Sigmoid colon (tissue), 6 donors: ENCODE measurements at regions not wholly inside any gene's neighbourhood (a gene's known extent, or its start where the extent isn't known, plus 50 kb on each side); places are given as distances from the start of the nearest gene placed in this dataset.

Experiments used
- DNase-seq: peaks from one replicate; pipeline ENCODE4 v3.0.0-alpha.2; 2019
- H3K27ac ChIP-seq, 4 donors: fragments of 200-600 bp; sonication (generic); one replicate each; pipeline ENCODE4 v1.5.1; 2016 to 2019; ENCODE audit warnings: mild to moderate bottlenecking in 1 of 4
- H3K27me3 ChIP-seq, 3 donors: fragments of 200-600 bp; sonication (generic); one replicate each; pipeline ENCODE4 v1.5.1; 2019; ENCODE audit warnings: mild to moderate bottlenecking in 1 of 3
- H3K36me3 ChIP-seq, 4 donors: fragments of 200-600 bp; sonication (generic); one replicate each; pipeline ENCODE4 v1.5.1; 2016 to 2019
- H3K4me1 ChIP-seq, 4 donors: fragments of 200-600 bp; sonication (generic); one replicate each; pipeline ENCODE4 v1.5.1; 2017 to 2019
- H3K4me3 ChIP-seq, 4 donors: fragments of 200-600 bp; sonication (generic); one replicate each; pipeline ENCODE4 v1.5.1; 2017 to 2019; ENCODE audit warnings: mild to moderate bottlenecking in 2 of 4, moderate library complexity in 1 of 4
- H3K9me3 ChIP-seq, 4 donors: fragments of 200-600 bp in 3 of 4; sonication (generic) in 3 of 4; one replicate each; pipeline versions ENCODE4 v1.5.1 to v1.6.1; 2013 to 2019
- EP300 ChIP-seq, 4 donors: sonication (generic); formaldehyde crosslinking; IDR thresholded peaks; one replicate each; pipeline ENCODE4 v1.6.1; 2017; ENCODE audit warnings: antibody characterized with exemption in 4 of 4
- POLR2A ChIP-seq, 2 donors: fragments of 450-650 bp; IDR thresholded peaks; one replicate each; pipeline ENCODE4 v1.6.1; 2016; ENCODE audit warnings: antibody characterized with exemption in 2 of 2, mild to moderate bottlenecking in 2 of 2, moderate library complexity in 2 of 2
- POLR2AphosphoS5 ChIP-seq, 4 donors: sonication (generic); formaldehyde crosslinking; IDR thresholded peaks; one replicate each; pipeline ENCODE4 v1.6.1; 2017; ENCODE audit warnings: antibody characterized with exemption in 4 of 4
- WGBS, 2 donors: extraction: QIAGEN DNeasy Blood & Tissue Kit; methylation state at CpG; one replicate each; pipeline ENCODE4 v1.1.7; 2013; 5-methylcytosine and 5-hydroxymethylcytosine counted together
- intact Hi-C: fragments of 100-400 bp; cut with DNase I; formaldehyde crosslinking; loops from one replicate; pipeline ENCODE4 v1.15.1; 2023
- TF ChIP-seq, protein P1 (sequence below), 4 experiments: fragments of 450-650 bp in 3 of 4; fragments of 200-600 bp in 1 of 4; IDR thresholded peaks; one replicate each; pipeline ENCODE4 v1.5.1; 2016 to 2019; ENCODE audit warnings: antibody characterized with exemption in 4 of 4, mild to moderate bottlenecking in 3 of 4, moderate library complexity in 2 of 4
- donor health status: healthy with polysubstance abuse.
- donor health status: healthy.

DNA sequence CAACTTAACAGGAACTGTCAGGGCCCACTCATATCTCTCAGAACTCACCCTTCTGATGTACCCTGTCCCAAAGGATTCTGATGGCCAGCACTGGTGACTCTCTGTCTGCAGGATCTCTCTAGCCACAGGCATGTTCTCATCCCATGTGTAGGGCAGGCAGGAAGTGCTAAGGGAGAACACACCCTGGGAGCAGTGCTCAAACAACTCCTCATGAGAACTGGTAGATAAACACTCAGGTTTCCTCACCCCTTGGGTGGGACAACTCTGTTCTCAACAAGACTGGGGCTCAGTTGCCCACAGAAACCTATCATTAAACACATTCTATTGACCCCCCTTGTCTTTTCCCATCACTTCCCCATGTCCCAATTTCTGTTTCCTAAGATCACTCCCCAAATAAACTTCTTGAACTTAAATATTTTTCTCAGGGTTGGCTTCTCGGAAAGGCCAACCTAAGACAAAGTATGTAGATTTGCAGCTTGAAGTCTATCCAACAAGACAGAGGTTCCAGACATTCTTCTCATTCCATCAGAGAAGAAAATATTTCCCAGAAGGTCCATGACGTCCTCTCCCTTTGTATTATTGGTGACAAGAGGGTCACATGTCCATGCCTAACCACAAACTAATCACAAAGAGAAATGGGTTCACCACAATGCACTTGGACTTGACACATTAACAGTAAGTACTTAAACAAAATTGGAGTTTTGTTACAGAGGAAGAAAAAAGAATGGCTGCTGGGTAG lies 276.6 kb upstream of the GADL1 start:
- no peak overlapping the region for H3K27ac ChIP-seq
- H3K27me3 ChIP-seq: no peaks in the 10 kb centered on the region
- H3K4me3 ChIP-seq: no peak overlapping the region
- TF ChIP-seq, protein P1, sequence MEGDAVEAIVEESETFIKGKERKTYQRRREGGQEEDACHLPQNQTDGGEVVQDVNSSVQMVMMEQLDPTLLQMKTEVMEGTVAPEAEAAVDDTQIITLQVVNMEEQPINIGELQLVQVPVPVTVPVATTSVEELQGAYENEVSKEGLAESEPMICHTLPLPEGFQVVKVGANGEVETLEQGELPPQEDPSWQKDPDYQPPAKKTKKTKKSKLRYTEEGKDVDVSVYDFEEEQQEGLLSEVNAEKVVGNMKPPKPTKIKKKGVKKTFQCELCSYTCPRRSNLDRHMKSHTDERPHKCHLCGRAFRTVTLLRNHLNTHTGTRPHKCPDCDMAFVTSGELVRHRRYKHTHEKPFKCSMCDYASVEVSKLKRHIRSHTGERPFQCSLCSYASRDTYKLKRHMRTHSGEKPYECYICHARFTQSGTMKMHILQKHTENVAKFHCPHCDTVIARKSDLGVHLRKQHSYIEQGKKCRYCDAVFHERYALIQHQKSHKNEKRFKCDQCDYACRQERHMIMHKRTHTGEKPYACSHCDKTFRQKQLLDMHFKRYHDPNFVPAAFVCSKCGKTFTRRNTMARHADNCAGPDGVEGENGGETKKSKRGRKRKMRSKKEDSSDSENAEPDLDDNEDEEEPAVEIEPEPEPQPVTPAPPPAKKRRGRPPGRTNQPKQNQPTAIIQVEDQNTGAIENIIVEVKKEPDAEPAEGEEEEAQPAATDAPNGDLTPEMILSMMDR (IDR thresholded peaks at IDR 0.05): no peak
- TF ChIP-seq EP300 (IDR thresholded peaks at IDR 0.05): no peak
- no peak for TF ChIP-seq POLR2AphosphoS5 (IDR thresholded peaks at IDR 0.05)
- TF ChIP-seq POLR2A (IDR thresholded peaks at IDR 0.05): no peak
- H3K36me3 ChIP-seq: no peaks in the 10 kb centered on the region
- intact Hi-C loops: no loop called here
- WGBS, 2 donors: 81 to 90% methylated on average over 2 of the region's 2 CpGs
- H3K4me1 ChIP-seq: peaks cover 0 to 21% (median 7%) of the 10 kb centered on the region in 4 donors
- DNase-seq: no peak
- no peaks in the 10 kb centered on the region for H3K9me3 ChIP-seq

DNA sequence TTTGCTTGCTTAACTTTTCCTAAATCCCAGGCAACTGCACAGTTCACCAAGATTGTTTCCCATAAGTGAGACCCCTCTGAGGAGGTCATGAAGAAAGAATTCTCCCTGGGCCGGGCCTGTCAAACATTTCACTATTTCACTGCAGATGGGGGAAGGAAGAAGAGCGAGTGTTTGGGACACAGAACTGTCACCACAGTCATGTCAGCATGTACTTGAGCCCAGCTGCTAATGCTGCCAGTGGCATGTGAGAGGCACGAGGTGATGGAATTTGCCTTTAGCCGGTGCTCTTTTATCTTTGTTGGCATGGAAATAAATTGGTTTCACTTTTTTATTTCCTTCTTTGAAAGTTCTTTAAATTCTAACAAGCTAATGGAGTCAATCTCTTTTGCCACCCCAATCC lies 277.9 kb upstream of the GADL1 start:
- peaks cover 0 to 9% (median 0%) of the 10 kb centered on the region in 4 donors for H3K4me1 ChIP-seq
- intact Hi-C loops: no loop called here
- H3K9me3 ChIP-seq: no peaks in the 10 kb centered on the region
- DNase-seq: no peak
- 41 to 67% methylated on average over 4 of the region's 4 CpGs for WGBS, 2 donors
- no peak overlapping the region for H3K27ac ChIP-seq
- H3K27me3 ChIP-seq: no peaks in the 10 kb centered on the region
- H3K4me3 ChIP-seq: no peak overlapping the region
- H3K36me3 ChIP-seq: no peaks in the 10 kb centered on the region
- TF ChIP-seq POLR2A (IDR thresholded peaks at IDR 0.05) (no peak), EP300 (IDR thresholded peaks at IDR 0.05) (no peak), POLR2AphosphoS5 (IDR thresholded peaks at IDR 0.05) (no peak)
- TF ChIP-seq, protein P1 (IDR thresholded peaks at IDR 0.05): no peak

DNA sequence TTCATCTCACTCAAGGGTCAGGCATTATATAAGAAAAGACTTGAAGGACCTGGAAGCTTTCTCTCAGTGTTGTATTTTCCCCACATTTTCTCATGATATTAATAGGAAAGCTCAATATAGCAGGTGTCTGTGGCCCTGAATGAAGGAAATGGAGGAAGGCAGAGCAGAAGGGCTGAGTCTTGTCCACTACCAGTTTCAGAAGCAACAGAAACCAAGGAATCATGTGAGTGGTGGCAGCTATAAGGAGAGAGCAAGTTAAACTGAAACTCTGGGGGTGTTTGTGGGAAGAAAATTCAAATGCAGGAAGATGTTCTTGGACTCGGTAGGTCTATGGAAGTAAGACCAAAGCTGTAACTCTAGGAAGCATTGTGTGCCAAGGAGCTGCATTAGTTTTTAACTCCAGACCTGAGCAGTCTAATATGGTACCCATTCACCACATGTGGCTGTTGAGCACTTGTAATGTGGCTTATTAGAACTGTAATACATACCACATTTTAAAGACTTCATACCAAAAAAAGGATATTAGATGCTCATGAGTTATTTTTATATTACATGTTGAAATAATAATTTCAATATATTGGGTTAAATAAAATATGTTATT lies 278.8 kb upstream of the GADL1 start:
- no peaks in the 10 kb centered on the region for H3K9me3 ChIP-seq
- 88 to 91% methylated on average over 1 of the region's 1 CpG for WGBS, 2 donors
- H3K27ac ChIP-seq: no peak overlapping the region
- intact Hi-C loops: no loop called here
- H3K4me3 ChIP-seq: no peak overlapping the region
- DNase-seq: no peak
- no peaks in the 10 kb centered on the region for H3K36me3 ChIP-seq
- TF ChIP-seq, protein P1 (IDR thresholded peaks at IDR 0.05): no peak
- TF ChIP-seq EP300 (IDR thresholded peaks at IDR 0.05): no peak
- TF ChIP-seq POLR2A (IDR thresholded peaks at IDR 0.05): no peak
- no peak for TF ChIP-seq POLR2AphosphoS5 (IDR thresholded peaks at IDR 0.05)
- H3K4me1 ChIP-seq: peaks cover 0 to 9% (median 0%) of the 10 kb centered on the region in 4 donors
- H3K27me3 ChIP-seq: no peaks in the 10 kb centered on the region

DNA sequence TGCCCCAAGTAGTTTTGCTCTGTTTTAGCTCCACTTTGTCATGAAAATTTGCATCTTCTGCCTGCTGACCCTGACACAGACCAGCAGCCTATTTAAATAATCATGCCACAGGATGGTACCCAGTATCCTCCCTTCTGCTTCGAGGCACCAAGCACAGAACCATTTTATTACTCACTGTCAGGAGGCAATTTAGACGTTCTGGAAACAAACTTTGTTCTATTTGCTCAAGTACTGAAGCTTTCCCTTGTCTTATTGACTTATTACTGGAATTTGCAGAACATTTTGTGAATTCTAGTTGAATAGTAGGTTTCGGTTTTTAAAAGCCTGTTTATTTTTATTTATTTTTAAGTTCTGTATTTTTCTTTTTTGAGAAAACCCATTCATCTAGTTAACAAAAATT lies 279.6 kb upstream of the GADL1 start:
- no peak for DNase-seq
- peaks cover 0 to 9% (median 0%) of the 10 kb centered on the region in 4 donors for H3K4me1 ChIP-seq
- no peak overlapping the region for H3K27ac ChIP-seq
- H3K27me3 ChIP-seq: no peaks in the 10 kb centered on the region
- no peaks in the 10 kb centered on the region for H3K36me3 ChIP-seq
- H3K9me3 ChIP-seq: no peaks in the 10 kb centered on the region
- 10 to 58% methylated on average over 3 of the region's 3 CpGs for WGBS, 2 donors
- TF ChIP-seq EP300 (IDR thresholded peaks at IDR 0.05) (no peak), POLR2AphosphoS5 (IDR thresholded peaks at IDR 0.05) (no peak)
- TF ChIP-seq, protein P1 (IDR thresholded peaks at IDR 0.05): no peak
- intact Hi-C loops: no loop called here
- H3K4me3 ChIP-seq: no peak overlapping the region
